Peyer's patch (tissue), 4 donors: ENCODE measurements at regions not wholly inside any gene's neighbourhood (a gene's known extent, or its start where the extent isn't known, plus 50 kb on each side); places are given as distances from the start of the nearest gene placed in this dataset.

Experiments used
- POLR2A ChIP-seq, 2 donors: fragments of 450-650 bp; IDR thresholded peaks; one replicate each; pipeline ENCODE4 v1.5.1; 2017; ENCODE audit warnings: antibody characterized with exemption in 2 of 2, mild to moderate bottlenecking in 2 of 2, moderate library complexity in 2 of 2
- TF ChIP-seq, protein P1 (sequence below), 6 experiments: fragments of 450-650 bp in 4 of 6; fragments of 200-600 bp in 2 of 6; sonication (generic) in 1 of 6; IDR thresholded peaks; one replicate each; pipeline ENCODE4 v1.5.1; 2017 to 2019; ENCODE audit warnings: antibody characterized with exemption in 6 of 6, mild to moderate bottlenecking in 3 of 6, moderate library complexity in 1 of 6

- TF ChIP-seq, protein P1, sequence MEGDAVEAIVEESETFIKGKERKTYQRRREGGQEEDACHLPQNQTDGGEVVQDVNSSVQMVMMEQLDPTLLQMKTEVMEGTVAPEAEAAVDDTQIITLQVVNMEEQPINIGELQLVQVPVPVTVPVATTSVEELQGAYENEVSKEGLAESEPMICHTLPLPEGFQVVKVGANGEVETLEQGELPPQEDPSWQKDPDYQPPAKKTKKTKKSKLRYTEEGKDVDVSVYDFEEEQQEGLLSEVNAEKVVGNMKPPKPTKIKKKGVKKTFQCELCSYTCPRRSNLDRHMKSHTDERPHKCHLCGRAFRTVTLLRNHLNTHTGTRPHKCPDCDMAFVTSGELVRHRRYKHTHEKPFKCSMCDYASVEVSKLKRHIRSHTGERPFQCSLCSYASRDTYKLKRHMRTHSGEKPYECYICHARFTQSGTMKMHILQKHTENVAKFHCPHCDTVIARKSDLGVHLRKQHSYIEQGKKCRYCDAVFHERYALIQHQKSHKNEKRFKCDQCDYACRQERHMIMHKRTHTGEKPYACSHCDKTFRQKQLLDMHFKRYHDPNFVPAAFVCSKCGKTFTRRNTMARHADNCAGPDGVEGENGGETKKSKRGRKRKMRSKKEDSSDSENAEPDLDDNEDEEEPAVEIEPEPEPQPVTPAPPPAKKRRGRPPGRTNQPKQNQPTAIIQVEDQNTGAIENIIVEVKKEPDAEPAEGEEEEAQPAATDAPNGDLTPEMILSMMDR (IDR thresholded peaks at IDR 0.05) = no peak
- no peak for TF ChIP-seq POLR2A (IDR thresholded peaks at IDR 0.05)
Observed at GRCh38 chr4:154001193-154001592, 212.3 kb upstream of the SFRP2 start.
